A549 (cell line): ENCODE measurements at regions not wholly inside any gene's neighbourhood (a gene's known extent, or its start where the extent isn't known, plus 50 kb on each side); places are given as distances from the start of the nearest gene placed in this dataset.

ENCODE experiments used
- CTCF ChIP-seq: fragments of >200 bp; sonication (Bioruptor Twin); formaldehyde crosslinking; IDR thresholded peaks from 3 replicates; pipeline ENCODE4 v1.5.1; 2016
- EP300 ChIP-seq, 2 experiments: fragments of >200 bp; sonication (Bioruptor Twin); formaldehyde crosslinking; IDR thresholded peaks; 2 replicates in 1 of 2; 3 replicates in 1 of 2; pipeline ENCODE4 v1.6.1; 2016 to 2017
- JUN ChIP-seq, 2 experiments: fragments of >200 bp; sonication (Bioruptor Twin); formaldehyde crosslinking; IDR thresholded peaks; 2 replicates in 1 of 2; 3 replicates in 1 of 2; pipeline ENCODE4 v1.6.1; 2016 to 2017
- JUNB ChIP-seq: fragments of >200 bp; sonication (Bioruptor Twin); formaldehyde crosslinking; IDR thresholded peaks from 2 replicates; pipeline ENCODE4 v1.6.1; 2016
- MAX ChIP-seq: IDR thresholded peaks from 2 replicates; pipeline ENCODE4 v1.6.1; 2012
- POLR2A ChIP-seq: IDR thresholded peaks from 2 replicates; pipeline ENCODE4 v1.6.1; 2012; ENCODE audit warnings: mild to moderate bottlenecking, low read length
- REST ChIP-seq: fragments of 200-600 bp; sonication (generic); IDR thresholded peaks from 2 replicates; pipeline ENCODE4 v1.6.1; 2016; ENCODE audit warnings: antibody characterized with exemption, mild to moderate bottlenecking, moderate library complexity
- ZSCAN20 ChIP-seq: fragments of 250-450 bp; sonication (Bioruptor Pico); IDR thresholded peaks from 2 replicates; pipeline ENCODE4 v1.8.0; 2022; ENCODE audit warnings: mild to moderate bottlenecking, moderate library complexity

GRCh38 chr20:19961293-19961692 lies 55.9 kb upstream of the NAA20 start:
- TF ChIP-seq JUN (IDR thresholded peaks at IDR 0.05) (no peak), CTCF (no peak), ZSCAN20 (CRISPR knock-in tag) (no peak), POLR2A (no peak), EP300 (IDR thresholded peaks at IDR 0.05) (no peak), MAX (no peak), JUNB (no peak), REST (no peak)
